ENCODE measurements at regions not wholly inside any gene's neighbourhood (a gene's known extent, or its start where the extent isn't known, plus 50 kb on each side); places are given as distances from the start of the nearest gene placed in this dataset.

DNA sequence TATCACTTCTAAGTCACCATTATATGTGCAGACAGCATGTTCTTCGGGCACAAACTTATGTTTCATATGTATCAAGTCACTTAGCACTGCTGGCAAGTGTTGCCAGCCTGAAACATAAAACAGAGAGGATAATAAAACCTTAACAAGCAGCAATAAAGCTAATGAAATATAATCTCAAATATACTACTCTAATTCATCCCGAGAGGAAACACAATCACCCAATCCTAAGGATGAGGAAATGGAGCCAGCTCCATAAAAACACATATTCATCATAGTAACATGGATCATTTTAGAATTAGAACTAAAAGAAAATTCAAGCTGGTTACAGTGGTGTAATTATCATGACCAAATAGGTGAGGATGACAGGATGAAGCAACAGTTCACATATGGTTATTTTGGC lies 1072.7 kb downstream of the EPHA3 start:
- TF ChIP-seq, protein P1, sequence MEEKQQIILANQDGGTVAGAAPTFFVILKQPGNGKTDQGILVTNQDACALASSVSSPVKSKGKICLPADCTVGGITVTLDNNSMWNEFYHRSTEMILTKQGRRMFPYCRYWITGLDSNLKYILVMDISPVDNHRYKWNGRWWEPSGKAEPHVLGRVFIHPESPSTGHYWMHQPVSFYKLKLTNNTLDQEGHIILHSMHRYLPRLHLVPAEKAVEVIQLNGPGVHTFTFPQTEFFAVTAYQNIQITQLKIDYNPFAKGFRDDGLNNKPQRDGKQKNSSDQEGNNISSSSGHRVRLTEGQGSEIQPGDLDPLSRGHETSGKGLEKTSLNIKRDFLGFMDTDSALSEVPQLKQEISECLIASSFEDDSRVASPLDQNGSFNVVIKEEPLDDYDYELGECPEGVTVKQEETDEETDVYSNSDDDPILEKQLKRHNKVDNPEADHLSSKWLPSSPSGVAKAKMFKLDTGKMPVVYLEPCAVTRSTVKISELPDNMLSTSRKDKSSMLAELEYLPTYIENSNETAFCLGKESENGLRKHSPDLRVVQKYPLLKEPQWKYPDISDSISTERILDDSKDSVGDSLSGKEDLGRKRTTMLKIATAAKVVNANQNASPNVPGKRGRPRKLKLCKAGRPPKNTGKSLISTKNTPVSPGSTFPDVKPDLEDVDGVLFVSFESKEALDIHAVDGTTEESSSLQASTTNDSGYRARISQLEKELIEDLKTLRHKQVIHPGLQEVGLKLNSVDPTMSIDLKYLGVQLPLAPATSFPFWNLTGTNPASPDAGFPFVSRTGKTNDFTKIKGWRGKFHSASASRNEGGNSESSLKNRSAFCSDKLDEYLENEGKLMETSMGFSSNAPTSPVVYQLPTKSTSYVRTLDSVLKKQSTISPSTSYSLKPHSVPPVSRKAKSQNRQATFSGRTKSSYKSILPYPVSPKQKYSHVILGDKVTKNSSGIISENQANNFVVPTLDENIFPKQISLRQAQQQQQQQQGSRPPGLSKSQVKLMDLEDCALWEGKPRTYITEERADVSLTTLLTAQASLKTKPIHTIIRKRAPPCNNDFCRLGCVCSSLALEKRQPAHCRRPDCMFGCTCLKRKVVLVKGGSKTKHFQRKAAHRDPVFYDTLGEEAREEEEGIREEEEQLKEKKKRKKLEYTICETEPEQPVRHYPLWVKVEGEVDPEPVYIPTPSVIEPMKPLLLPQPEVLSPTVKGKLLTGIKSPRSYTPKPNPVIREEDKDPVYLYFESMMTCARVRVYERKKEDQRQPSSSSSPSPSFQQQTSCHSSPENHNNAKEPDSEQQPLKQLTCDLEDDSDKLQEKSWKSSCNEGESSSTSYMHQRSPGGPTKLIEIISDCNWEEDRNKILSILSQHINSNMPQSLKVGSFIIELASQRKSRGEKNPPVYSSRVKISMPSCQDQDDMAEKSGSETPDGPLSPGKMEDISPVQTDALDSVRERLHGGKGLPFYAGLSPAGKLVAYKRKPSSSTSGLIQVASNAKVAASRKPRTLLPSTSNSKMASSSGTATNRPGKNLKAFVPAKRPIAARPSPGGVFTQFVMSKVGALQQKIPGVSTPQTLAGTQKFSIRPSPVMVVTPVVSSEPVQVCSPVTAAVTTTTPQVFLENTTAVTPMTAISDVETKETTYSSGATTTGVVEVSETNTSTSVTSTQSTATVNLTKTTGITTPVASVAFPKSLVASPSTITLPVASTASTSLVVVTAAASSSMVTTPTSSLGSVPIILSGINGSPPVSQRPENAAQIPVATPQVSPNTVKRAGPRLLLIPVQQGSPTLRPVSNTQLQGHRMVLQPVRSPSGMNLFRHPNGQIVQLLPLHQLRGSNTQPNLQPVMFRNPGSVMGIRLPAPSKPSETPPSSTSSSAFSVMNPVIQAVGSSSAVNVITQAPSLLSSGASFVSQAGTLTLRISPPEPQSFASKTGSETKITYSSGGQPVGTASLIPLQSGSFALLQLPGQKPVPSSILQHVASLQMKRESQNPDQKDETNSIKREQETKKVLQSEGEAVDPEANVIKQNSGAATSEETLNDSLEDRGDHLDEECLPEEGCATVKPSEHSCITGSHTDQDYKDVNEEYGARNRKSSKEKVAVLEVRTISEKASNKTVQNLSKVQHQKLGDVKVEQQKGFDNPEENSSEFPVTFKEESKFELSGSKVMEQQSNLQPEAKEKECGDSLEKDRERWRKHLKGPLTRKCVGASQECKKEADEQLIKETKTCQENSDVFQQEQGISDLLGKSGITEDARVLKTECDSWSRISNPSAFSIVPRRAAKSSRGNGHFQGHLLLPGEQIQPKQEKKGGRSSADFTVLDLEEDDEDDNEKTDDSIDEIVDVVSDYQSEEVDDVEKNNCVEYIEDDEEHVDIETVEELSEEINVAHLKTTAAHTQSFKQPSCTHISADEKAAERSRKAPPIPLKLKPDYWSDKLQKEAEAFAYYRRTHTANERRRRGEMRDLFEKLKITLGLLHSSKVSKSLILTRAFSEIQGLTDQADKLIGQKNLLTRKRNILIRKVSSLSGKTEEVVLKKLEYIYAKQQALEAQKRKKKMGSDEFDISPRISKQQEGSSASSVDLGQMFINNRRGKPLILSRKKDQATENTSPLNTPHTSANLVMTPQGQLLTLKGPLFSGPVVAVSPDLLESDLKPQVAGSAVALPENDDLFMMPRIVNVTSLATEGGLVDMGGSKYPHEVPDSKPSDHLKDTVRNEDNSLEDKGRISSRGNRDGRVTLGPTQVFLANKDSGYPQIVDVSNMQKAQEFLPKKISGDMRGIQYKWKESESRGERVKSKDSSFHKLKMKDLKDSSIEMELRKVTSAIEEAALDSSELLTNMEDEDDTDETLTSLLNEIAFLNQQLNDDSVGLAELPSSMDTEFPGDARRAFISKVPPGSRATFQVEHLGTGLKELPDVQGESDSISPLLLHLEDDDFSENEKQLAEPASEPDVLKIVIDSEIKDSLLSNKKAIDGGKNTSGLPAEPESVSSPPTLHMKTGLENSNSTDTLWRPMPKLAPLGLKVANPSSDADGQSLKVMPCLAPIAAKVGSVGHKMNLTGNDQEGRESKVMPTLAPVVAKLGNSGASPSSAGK (IDR thresholded peaks at IDR 0.05) = no peak
- TF ChIP-seq, protein P2, sequence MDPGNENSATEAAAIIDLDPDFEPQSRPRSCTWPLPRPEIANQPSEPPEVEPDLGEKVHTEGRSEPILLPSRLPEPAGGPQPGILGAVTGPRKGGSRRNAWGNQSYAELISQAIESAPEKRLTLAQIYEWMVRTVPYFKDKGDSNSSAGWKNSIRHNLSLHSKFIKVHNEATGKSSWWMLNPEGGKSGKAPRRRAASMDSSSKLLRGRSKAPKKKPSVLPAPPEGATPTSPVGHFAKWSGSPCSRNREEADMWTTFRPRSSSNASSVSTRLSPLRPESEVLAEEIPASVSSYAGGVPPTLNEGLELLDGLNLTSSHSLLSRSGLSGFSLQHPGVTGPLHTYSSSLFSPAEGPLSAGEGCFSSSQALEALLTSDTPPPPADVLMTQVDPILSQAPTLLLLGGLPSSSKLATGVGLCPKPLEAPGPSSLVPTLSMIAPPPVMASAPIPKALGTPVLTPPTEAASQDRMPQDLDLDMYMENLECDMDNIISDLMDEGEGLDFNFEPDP (CRISPR knock-in tag; IDR thresholded peaks at IDR 0.05) = no peak
- TF ChIP-seq POLR2A (conservative IDR thresholded peaks at IDR 0.05) (no peak), JUNB (CRISPR knock-in tag; conservative IDR thresholded peaks at IDR 0.05) (no peak), EGR1 (conservative IDR thresholded peaks at IDR 0.05) (no peak), TEAD2 (tag; IDR thresholded peaks at IDR 0.05) (no peak)
- TF ChIP-seq, protein P3, sequence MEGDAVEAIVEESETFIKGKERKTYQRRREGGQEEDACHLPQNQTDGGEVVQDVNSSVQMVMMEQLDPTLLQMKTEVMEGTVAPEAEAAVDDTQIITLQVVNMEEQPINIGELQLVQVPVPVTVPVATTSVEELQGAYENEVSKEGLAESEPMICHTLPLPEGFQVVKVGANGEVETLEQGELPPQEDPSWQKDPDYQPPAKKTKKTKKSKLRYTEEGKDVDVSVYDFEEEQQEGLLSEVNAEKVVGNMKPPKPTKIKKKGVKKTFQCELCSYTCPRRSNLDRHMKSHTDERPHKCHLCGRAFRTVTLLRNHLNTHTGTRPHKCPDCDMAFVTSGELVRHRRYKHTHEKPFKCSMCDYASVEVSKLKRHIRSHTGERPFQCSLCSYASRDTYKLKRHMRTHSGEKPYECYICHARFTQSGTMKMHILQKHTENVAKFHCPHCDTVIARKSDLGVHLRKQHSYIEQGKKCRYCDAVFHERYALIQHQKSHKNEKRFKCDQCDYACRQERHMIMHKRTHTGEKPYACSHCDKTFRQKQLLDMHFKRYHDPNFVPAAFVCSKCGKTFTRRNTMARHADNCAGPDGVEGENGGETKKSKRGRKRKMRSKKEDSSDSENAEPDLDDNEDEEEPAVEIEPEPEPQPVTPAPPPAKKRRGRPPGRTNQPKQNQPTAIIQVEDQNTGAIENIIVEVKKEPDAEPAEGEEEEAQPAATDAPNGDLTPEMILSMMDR (IDR thresholded peaks at IDR 0.05 in 2 of 3, conservative IDR thresholded peaks at IDR 0.05 in 1 of 3; ENCODE audit: insufficient read depth in 2 of 3, low read depth in 1 of 3, low read length in 3 of 3) = no peak
- TF ChIP-seq, protein P4, sequence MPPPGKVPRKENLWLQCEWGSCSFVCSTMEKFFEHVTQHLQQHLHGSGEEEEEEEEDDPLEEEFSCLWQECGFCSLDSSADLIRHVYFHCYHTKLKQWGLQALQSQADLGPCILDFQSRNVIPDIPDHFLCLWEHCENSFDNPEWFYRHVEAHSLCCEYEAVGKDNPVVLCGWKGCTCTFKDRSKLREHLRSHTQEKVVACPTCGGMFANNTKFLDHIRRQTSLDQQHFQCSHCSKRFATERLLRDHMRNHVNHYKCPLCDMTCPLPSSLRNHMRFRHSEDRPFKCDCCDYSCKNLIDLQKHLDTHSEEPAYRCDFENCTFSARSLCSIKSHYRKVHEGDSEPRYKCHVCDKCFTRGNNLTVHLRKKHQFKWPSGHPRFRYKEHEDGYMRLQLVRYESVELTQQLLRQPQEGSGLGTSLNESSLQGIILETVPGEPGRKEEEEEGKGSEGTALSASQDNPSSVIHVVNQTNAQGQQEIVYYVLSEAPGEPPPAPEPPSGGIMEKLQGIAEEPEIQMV (tag; conservative IDR thresholded peaks at IDR 0.05; ENCODE audit: low read depth) = no peak
